ENCODE measurements at regions not wholly inside any gene's neighbourhood (a gene's known extent, or its start where the extent isn't known, plus 50 kb on each side); places are given as distances from the start of the nearest gene placed in this dataset.

DNA sequence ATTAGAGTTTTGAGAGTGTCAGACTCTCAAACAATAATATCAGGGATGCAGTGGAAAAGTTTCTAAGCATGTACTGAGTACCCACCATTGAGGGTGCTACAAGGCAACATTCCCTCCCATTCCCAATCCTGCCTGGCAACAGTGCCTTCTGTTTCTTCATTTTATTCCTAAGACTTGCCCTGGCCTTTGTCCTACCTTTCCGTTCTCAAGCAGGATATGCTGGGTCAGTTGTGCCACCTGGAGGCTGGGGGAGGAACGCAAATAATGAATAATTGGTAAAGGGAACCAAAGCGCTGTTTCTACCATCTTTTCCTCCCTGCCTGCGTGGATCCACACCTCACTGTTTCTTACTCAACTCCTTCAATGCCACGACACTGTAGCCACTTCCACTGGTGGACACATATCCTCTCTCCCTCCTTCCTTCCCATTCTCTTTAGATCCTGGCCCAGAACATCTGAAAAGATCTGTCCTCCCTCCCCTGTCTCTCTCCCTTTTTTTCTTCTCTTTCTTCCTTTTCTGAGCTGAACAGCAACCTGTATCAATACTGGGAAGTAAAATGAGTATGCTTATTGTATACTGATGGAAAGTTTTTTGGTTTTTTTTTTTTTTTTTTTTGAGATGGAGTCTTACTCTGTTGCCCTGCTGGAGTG is 149.5 kb downstream of the C9orf152 start:
- no peak for DNase-seq (ENCODE audit: low spot score)
- TF ChIP-seq, protein P1, sequence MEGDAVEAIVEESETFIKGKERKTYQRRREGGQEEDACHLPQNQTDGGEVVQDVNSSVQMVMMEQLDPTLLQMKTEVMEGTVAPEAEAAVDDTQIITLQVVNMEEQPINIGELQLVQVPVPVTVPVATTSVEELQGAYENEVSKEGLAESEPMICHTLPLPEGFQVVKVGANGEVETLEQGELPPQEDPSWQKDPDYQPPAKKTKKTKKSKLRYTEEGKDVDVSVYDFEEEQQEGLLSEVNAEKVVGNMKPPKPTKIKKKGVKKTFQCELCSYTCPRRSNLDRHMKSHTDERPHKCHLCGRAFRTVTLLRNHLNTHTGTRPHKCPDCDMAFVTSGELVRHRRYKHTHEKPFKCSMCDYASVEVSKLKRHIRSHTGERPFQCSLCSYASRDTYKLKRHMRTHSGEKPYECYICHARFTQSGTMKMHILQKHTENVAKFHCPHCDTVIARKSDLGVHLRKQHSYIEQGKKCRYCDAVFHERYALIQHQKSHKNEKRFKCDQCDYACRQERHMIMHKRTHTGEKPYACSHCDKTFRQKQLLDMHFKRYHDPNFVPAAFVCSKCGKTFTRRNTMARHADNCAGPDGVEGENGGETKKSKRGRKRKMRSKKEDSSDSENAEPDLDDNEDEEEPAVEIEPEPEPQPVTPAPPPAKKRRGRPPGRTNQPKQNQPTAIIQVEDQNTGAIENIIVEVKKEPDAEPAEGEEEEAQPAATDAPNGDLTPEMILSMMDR (IDR thresholded peaks at IDR 0.05) = no peak
- H3K4me3 ChIP-seq = no peak overlapping the region
- H3K27ac ChIP-seq = no peak overlapping the region

DNA sequence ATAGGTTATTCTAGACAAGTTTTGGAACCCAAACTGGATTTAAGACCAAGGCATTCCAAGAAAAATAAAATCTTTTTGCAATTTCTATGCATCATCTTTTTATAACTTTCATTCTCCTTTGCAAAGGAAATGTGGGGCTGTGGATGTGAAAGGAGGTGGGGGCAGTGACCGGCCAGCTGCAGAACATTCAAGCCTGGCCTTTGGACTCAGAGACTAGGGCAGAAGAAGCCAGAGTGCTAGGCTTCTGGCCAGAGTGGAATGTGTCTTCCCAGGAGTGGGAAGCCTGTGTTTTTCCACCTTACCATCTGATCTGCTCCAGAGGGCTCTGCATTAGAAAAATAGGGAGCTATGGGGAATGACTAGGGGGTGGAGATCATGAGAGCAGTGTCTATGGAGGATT is 148.5 kb downstream of the C9orf152 start:
- no peak overlapping the region for H3K27ac ChIP-seq
- no peak overlapping the region for H3K4me3 ChIP-seq
- no peak for DNase-seq (ENCODE audit: low spot score)
- TF ChIP-seq, protein P1 (IDR thresholded peaks at IDR 0.05) = no peak

DNA sequence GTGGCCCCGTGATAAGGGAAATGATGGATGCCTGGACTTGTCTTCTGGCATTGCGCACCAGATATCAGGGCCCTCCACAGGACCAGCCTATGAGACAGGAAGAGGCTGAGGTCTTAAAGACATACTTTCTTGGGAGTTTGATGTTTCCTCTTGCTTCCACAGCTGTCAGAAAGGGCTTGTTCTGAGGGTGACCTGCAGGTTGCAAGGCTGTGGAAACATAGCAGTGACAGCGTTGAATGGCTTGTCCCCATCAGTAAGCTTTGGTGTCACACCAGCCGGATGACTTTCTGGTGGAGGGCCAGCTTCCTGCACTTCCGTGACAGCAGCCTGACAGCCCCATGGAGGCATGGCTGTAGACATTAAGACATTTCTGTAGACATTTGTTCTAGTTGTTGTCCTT is 143.2 kb downstream of the C9orf152 start:
- TF ChIP-seq, protein P1 (IDR thresholded peaks at IDR 0.05) = no peak
- no peak overlapping the region for H3K4me3 ChIP-seq
- no peak for DNase-seq (ENCODE audit: low spot score)
- no peak overlapping the region for H3K27ac ChIP-seq

DNA sequence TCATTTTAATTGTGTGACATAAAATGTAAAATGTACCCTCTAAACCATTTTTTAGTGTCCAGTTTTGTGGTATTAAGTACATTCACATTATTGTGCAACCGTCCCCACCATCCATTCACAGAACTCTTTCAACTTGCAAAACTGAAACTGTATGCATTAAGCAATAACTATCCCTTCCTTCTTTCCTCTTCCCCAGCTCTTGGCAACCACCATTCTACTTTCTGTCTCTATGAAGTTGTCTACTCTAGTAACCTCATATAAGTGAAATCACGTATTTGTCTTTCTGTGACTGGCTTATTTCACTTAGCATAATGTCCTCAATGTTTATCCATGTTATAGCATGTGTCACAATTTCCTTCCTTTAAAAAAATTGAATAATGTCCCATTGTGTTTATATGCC is 142.4 kb downstream of the C9orf152 start:
- TF ChIP-seq, protein P1 (IDR thresholded peaks at IDR 0.05) = no peak
- DNase-seq (ENCODE audit: low spot score) = no peak

DNA sequence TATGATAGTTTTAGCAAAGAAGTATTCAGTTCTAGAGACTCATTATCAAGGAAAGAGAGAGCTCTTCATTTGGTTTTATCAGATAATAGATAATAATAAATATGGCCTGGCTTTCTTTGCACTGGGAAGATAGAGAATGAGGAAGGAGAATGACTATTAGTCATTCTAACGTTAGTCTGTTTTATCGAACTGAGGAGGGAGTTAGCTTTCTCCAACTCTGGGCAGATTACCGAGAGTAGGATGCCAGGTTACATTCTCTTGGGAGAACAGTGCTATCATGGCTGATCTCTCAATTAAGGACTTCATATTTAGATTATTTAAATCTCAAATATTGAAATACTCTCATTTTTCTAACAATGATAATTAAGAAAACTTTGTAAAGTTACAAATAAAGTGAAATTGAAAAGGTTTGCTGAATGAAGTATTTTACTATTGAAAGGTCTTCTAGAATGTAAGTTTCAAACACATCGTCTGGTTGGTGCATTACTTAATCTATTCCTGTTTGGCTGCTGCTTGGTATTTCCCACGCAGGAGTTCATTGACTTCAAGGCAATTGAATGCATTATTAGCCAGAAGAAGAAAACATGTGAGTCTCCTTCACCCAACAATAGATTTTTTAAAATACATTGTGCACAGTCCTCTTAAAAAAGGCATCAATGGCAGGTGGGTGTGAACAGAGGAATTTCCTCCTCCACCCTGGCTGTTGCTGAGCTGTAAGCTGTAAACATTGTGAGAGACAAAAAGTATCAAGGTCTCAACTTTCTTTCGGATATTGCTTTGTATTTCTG is 140.8 kb downstream of the C9orf152 start:
- H3K4me3 ChIP-seq = no peak overlapping the region
- TF ChIP-seq, protein P1 (IDR thresholded peaks at IDR 0.05) = no peak
- no peak for DNase-seq (ENCODE audit: low spot score)
- H3K27ac ChIP-seq = peak overlapping the region; percentile 5 to 8

More for the DNA sequence above, 142.4 kb downstream of the C9orf152 start:
- no peak overlapping the region for H3K4me3 ChIP-seq
- no peak overlapping the region for H3K27ac ChIP-seq

DNA sequence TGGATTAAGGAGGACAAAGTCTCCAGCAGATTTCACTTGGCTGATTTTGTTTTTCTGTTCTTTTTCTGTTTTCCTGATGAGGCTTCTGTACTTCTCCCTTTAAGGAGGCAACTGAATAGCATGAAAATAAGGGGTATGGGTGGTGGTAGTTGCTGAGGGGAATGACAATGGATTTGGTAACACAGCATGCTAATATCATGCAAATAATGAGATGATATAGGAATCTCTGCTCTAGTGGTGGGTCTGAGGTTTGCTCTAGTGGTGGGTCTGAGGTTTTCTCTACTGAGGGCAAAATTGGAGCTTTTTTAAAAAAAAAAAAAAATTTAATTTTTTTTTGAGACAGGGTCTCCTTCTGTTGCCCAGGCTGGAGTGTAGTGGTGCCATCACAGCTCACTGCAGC is 139.7 kb downstream of the C9orf152 start:
- no peak for DNase-seq (ENCODE audit: low spot score)
- H3K4me3 ChIP-seq = no peak overlapping the region
- TF ChIP-seq, protein P1 (IDR thresholded peaks at IDR 0.05) = no peak
- H3K27ac ChIP-seq = no peak overlapping the region

Measured in coronary artery (tissue), 2 donors.